NCI-H146 treated with DMSO at 0.1 percent for 48 hours (cell line): ENCODE measurements at regions not wholly inside any gene's neighbourhood (a gene's known extent, or its start where the extent isn't known, plus 50 kb on each side); places are given as distances from the start of the nearest gene placed in this dataset.

ENCODE experiments used
- DNase-seq: peaks from one replicate; lab custom pipeline; 2025; ENCODE audit not compliant: unreplicated experiment; lab: John Stamatoyannopoulos, UW

GRCh38 chr22:48944751-48945620 is 882.7 kb downstream of the BRD1 start:
- no peak for DNase-seq

GRCh38 chr22:48944433-48944750 is 883.3 kb downstream of the BRD1 start:
- no peak for DNase-seq

GRCh38 chr22:48943567-48944432 is 883.9 kb downstream of the BRD1 start:
- DNase-seq, result peak; percentile 10

- DNase-seq, result no peak
These were observed 884.7 kb downstream of the BRD1 start for GRCh38 chr22:48942698-48943566.

GRCh38 chr22:48941903-48942575 is 885.6 kb downstream of the BRD1 start:
- DNase-seq, result peak; percentile 25

- DNase-seq, result no peak
These were observed 886.4 kb downstream of the BRD1 start for GRCh38 chr22:48941033-48941902.

- DNase-seq, result no peak
These were observed 887.2 kb downstream of the BRD1 start for GRCh38 chr22:48940266-48941032.

- DNase-seq, result no peak
These were observed 888.0 kb downstream of the BRD1 start for GRCh38 chr22:48939441-48940265.

- DNase-seq, result no peak
These were observed 888.9 kb downstream of the BRD1 start for GRCh38 chr22:48938741-48939140.

GRCh38 chr22:48937032-48937639 is 890.5 kb downstream of the BRD1 start:
- DNase-seq, result no peak

- DNase-seq, result no peak
These were observed 891.3 kb downstream of the BRD1 start for GRCh38 chr22:48936391-48936790.

GRCh38 chr22:48934446-48934845 is 893.2 kb downstream of the BRD1 start:
- no peak for DNase-seq

GRCh38 chr22:48931452-48931851 is 896.2 kb downstream of the BRD1 start:
- DNase-seq, result no peak

GRCh38 chr22:48929276-48929790 is 898.3 kb downstream of the BRD1 start:
- DNase-seq, result no peak

GRCh38 chr22:48927591-48927990 is 900.1 kb downstream of the BRD1 start:
- no peak for DNase-seq

- DNase-seq, result peak; percentile 52
These were observed 901.0 kb downstream of the BRD1 start for GRCh38 chr22:48926643-48927042.

GRCh38 chr22:48926136-48926535 is 901.5 kb downstream of the BRD1 start:
- DNase-seq, result no peak
